ENCODE measurements at regions not wholly inside any gene's neighbourhood (a gene's known extent, or its start where the extent isn't known, plus 50 kb on each side); places are given as distances from the start of the nearest gene placed in this dataset.
"Not testable (repeated sequence)": the region's sequence is repeated elsewhere in the genome, so short reads cannot be mapped to it uniquely, and the experiment has no call there.

GRCh38 chr5:68066277-68066955 lies 149.1 kb upstream of the PIK3R1 start:
- peak; percentile 38 for DNase-seq

GRCh38 chr5:68065321-68065720 lies 150.2 kb upstream of the PIK3R1 start:
- DNase-seq, result not testable (repeated sequence)

GRCh38 chr5:68060382-68060781 lies 155.2 kb upstream of the PIK3R1 start:
- DNase-seq, result no peak

GRCh38 chr5:68057191-68057590 lies 158.4 kb upstream of the PIK3R1 start:
- DNase-seq, result peak; percentile 14

GRCh38 chr5:68055686-68056085 lies 159.9 kb upstream of the PIK3R1 start:
- DNase-seq, result no peak

- DNase-seq, result no peak
Observed at GRCh38 chr5:68054638-68055037, 160.9 kb upstream of the PIK3R1 start.

- no peak for DNase-seq
Observed at GRCh38 chr5:68053202-68053601, 162.4 kb upstream of the PIK3R1 start.

- DNase-seq, result peak; percentile 68
Observed at GRCh38 chr5:68049053-68049713, 166.4 kb upstream of the PIK3R1 start.

GRCh38 chr5:68048516-68048915 lies 167.0 kb upstream of the PIK3R1 start:
- DNase-seq, result no peak

- not testable (repeated sequence) for DNase-seq
Observed at GRCh38 chr5:68048054-68048453, 167.5 kb upstream of the PIK3R1 start.

GRCh38 chr5:68047035-68047434 lies 168.5 kb upstream of the PIK3R1 start:
- DNase-seq, result peak; percentile 91

GRCh38 chr5:68046445-68046844 lies 169.1 kb upstream of the PIK3R1 start:
- DNase-seq, result peak; percentile 99

- no peak for DNase-seq
Observed at GRCh38 chr5:68041293-68041692, 174.3 kb upstream of the PIK3R1 start.

- DNase-seq, result no peak
Observed at GRCh38 chr5:68037546-68037945, 178.0 kb upstream of the PIK3R1 start.

- peak; percentile 82 for DNase-seq
Observed at GRCh38 chr5:68033961-68034571, 181.5 kb upstream of the PIK3R1 start.

- no peak for DNase-seq
Observed at GRCh38 chr5:68033029-68033428, 182.5 kb upstream of the PIK3R1 start.

GRCh38 chr5:68032216-68032762 lies 183.3 kb upstream of the PIK3R1 start:
- DNase-seq, result no peak

GRCh38 chr5:68028131-68028727 lies 187.3 kb upstream of the PIK3R1 start:
- peak; percentile 35 for DNase-seq

- peak; percentile 94 for DNase-seq
Observed at GRCh38 chr5:68027519-68027918, 188.0 kb upstream of the PIK3R1 start.

- DNase-seq, result no peak
Observed at GRCh38 chr5:68026092-68026885, 189.3 kb upstream of the PIK3R1 start.

GRCh38 chr5:68024426-68024825 lies 191.1 kb upstream of the PIK3R1 start:
- DNase-seq, result peak; percentile 19

- DNase-seq, result no peak
Observed at GRCh38 chr5:68021916-68022315, 193.6 kb upstream of the PIK3R1 start.

- no peak for DNase-seq
Observed at GRCh38 chr5:68021227-68021626, 194.3 kb upstream of the PIK3R1 start.
